HPDE6-E6E7 (cell line): ENCODE measurements at regions not wholly inside any gene's neighbourhood (a gene's known extent, or its start where the extent isn't known, plus 50 kb on each side); places are given as distances from the start of the nearest gene placed in this dataset.

Experiments
- DNase-seq: peaks from one replicate; pipeline ENCODE4 v3.0.0; 2011; ENCODE audit warnings: missing footprints; ENCODE audit errors: extremely low spot score

- no peak for DNase-seq
Observed at GRCh38 chr4:20643631-20644030, 56.6 kb upstream of the PACRGL start.

- no peak for DNase-seq
Observed at GRCh38 chr4:20645236-20645635, 55.0 kb upstream of the PACRGL start.

GRCh38 chr4:20646287-20646686 lies 54.0 kb upstream of the PACRGL start:
- no peak for DNase-seq
